HCT116 (cell line): ENCODE measurements at regions not wholly inside any gene's neighbourhood (a gene's known extent, or its start where the extent isn't known, plus 50 kb on each side); places are given as distances from the start of the nearest gene placed in this dataset.

Experiments
- ATAC-seq: fragments of 200-7000 bp; cut with Tn5 transposase; 2 replicates; pipeline ENCODE4 v1.9.1; 2020; ENCODE audit warnings: mild to moderate bottlenecking, moderate library complexity
- BruUV-seq: library from RNA; stranded (reverse); fragments of 400-500 nt; replicated peaks from 2 replicates; lab custom pipeline; 2021; lab: Mats Ljungman, UMichigan
- CTCF ChIA-PET: fragments of 300-600 bp; sonication (Branson Sonifier 250); formaldehyde crosslinking; loops from one replicate; lab custom pipeline; 2021; ENCODE audit warnings: antibody characterized with exemption; lab: Charles Lee
- POLR2A ChIA-PET: fragments of 300-600, 350-600 bp; sonication (Branson Sonifier 250); formaldehyde crosslinking; loops from one replicate; lab custom pipeline; 2021; ENCODE audit warnings: antibody characterized with exemption; lab: Charles Lee
- RAD21 ChIA-PET, 2 experiments: fragments of 300-600 bp; sonication (Branson Sonifier 250); formaldehyde crosslinking; loops; one replicate each; lab custom pipeline; 2023; ENCODE audit warnings: low total read pairs in 2 of 2; ENCODE audit not compliant: uncharacterized antibody in 2 of 2, unreplicated experiment in 2 of 2, low non-redundant PET in 1 of 2; lab: Charles Lee
- DNase-seq: peaks from one replicate; pipeline ENCODE4 v3.0.0-alpha.2; 2010; ENCODE audit warnings: low read depth, low spot score
- H2AFZ ChIP-seq: fragments of 200-600 bp; shearing (Covaris generic), sonication (generic); 2 replicates; pipeline ENCODE4 v1.6.1; 2017; ENCODE audit warnings: low read depth, mixed run types, mixed read lengths, antibody characterized with exemption, low read length; ENCODE audit not compliant: poor library complexity, severe bottlenecking
- H3K27ac ChIP-seq: 2 replicates; pipeline ENCODE4 v1.5.1; 2012; ENCODE audit warnings: low read depth, low read length
- H3K27me3 ChIP-seq: fragments of 200-600 bp; sonication (generic); 2 replicates; pipeline ENCODE4 v1.6.1; 2016; ENCODE audit warnings: mixed run types, low read length, mixed read lengths; ENCODE audit not compliant: insufficient read depth
- H3K36me3 ChIP-seq, 2 experiments: fragments of 200-500 bp in 1 of 2; fragments of 200-600 bp in 1 of 2; sonication (Bioruptor generic) in 1 of 2; sonication (generic) in 1 of 2; 2 replicates each; pipeline versions ENCODE4 v1.5.1 to v1.6.1; 2014 to 2016; ENCODE audit warnings: low read length in 2 of 2, inconsistent platforms in 1 of 2, mixed read lengths in 1 of 2, mixed run types in 1 of 2; ENCODE audit not compliant: insufficient read depth in 2 of 2, control insufficient read depth in 1 of 2
- H3K4me1 ChIP-seq, 2 experiments: fragments of 200-600 bp in 1 of 2; sonication (generic) in 1 of 2; 2 replicates each; pipeline versions ENCODE4 v1.5.1 to v1.6.1; 2012 to 2017; ENCODE audit warnings: low read length in 2 of 2, inconsistent platforms in 1 of 2, mild to moderate bottlenecking in 1 of 2, mixed read lengths in 1 of 2, mixed run types in 1 of 2, moderate library complexity in 1 of 2; ENCODE audit not compliant: insufficient read depth in 2 of 2, control insufficient read depth in 1 of 2
- H3K4me2 ChIP-seq: fragments of 200-600 bp; sonication (generic); 2 replicates; pipeline ENCODE4 v1.6.1; 2017; ENCODE audit warnings: mixed run types, low read length, mixed read lengths
- H3K4me3 ChIP-seq, 2 experiments: fragments of 200-600 bp in 1 of 2; sonication (generic) in 1 of 2; replicated peaks in 1 of 2; 2 replicates each; pipeline ENCODE4 v1.5.1; 2011 to 2016; ENCODE audit warnings: low read length in 2 of 2, control low read depth in 1 of 2, low read depth in 1 of 2, mild to moderate bottlenecking in 1 of 2, mixed read lengths in 1 of 2, mixed run types in 1 of 2
- H3K79me2 ChIP-seq: fragments of 200-600 bp; sonication (generic); 2 replicates; pipeline ENCODE4 v1.6.1; 2017; ENCODE audit warnings: mild to moderate bottlenecking, mixed run types, low read length, moderate library complexity, mixed read lengths; ENCODE audit not compliant: insufficient read depth
- H3K9ac ChIP-seq: fragments of 200-600 bp; sonication (generic); 2 replicates; pipeline ENCODE4 v1.6.1; 2016; ENCODE audit warnings: low read length, mixed read lengths
- H3K9me2 ChIP-seq: fragments of 200-600 bp; sonication (generic), shearing (Covaris generic); 2 replicates; pipeline ENCODE4 v1.6.1; 2017; ENCODE audit warnings: mixed run types, mild to moderate bottlenecking, moderate library complexity; ENCODE audit not compliant: insufficient read depth
- H3K9me3 ChIP-seq, 2 experiments: fragments of 200-500 bp in 1 of 2; fragments of 200-600 bp in 1 of 2; sonication (Bioruptor generic) in 1 of 2; sonication (generic) in 1 of 2; 2 replicates each; pipeline ENCODE4 v1.6.1; 2014 to 2017; ENCODE audit warnings: low read length in 2 of 2, mixed read lengths in 2 of 2, inconsistent platforms in 1 of 2, low read depth in 1 of 2, mild to moderate bottlenecking in 1 of 2, mixed run types in 1 of 2, moderate library complexity in 1 of 2; ENCODE audit not compliant: control insufficient read depth in 1 of 2, insufficient read depth in 1 of 2
- H4K20me1 ChIP-seq: fragments of 200-600 bp; sonication (generic), shearing (Covaris generic); 2 replicates; pipeline ENCODE4 v1.6.1; 2017; ENCODE audit warnings: mixed run types, mild to moderate bottlenecking, moderate library complexity; ENCODE audit not compliant: insufficient read depth
- CEBPB ChIP-seq: IDR thresholded peaks from 2 replicates; pipeline ENCODE4 v1.6.1; 2012; ENCODE audit warnings: low read depth
- EGR1 ChIP-seq: IDR thresholded peaks from 2 replicates; pipeline ENCODE4 v1.6.1; 2012; ENCODE audit warnings: low read depth
- FOSL1 ChIP-seq: IDR thresholded peaks from 2 replicates; pipeline ENCODE4 v1.6.1; 2012; ENCODE audit warnings: low read depth
- RAD21 ChIP-seq: IDR thresholded peaks from 2 replicates; pipeline ENCODE4 v1.6.1; 2012; ENCODE audit warnings: low read depth, mild to moderate bottlenecking
- TCF7L2 ChIP-seq: IDR thresholded peaks from 2 replicates; pipeline ENCODE4 v1.7.0; 2011; ENCODE audit warnings: borderline replicate concordance, inconsistent platforms; ENCODE audit not compliant: insufficient read depth, insufficient read length; ENCODE audit errors: extremely low read depth
- ZFX ChIP-seq: fragments of 450-650 bp; IDR thresholded peaks from 2 replicates; pipeline ENCODE4 v1.6.1; 2017
- ZNF274 ChIP-seq: fragments of 200-500 bp; sonication (Bioruptor generic); IDR thresholded peaks from 2 replicates; pipeline ENCODE4 v1.6.1; 2014; ENCODE audit warnings: mild to moderate bottlenecking, low read depth, low read length, inconsistent platforms
- intact Hi-C: fragments of 100-400 bp; cut with micrococcal nuclease; formaldehyde crosslinking; loops from 2 replicates; pipeline ENCODE4 v1.10.0; 2022
- TF ChIP-seq, protein P1 (sequence below): IDR thresholded peaks from 2 replicates; pipeline ENCODE4 v1.6.1; 2012
- TF ChIP-seq, protein P2 (sequence below): IDR thresholded peaks from 2 replicates; pipeline ENCODE4 v1.6.1; 2011; ENCODE audit warnings: mild to moderate bottlenecking, low read length, moderate library complexity; ENCODE audit not compliant: insufficient replicate concordance; ENCODE audit errors: extremely low read depth

DNA sequence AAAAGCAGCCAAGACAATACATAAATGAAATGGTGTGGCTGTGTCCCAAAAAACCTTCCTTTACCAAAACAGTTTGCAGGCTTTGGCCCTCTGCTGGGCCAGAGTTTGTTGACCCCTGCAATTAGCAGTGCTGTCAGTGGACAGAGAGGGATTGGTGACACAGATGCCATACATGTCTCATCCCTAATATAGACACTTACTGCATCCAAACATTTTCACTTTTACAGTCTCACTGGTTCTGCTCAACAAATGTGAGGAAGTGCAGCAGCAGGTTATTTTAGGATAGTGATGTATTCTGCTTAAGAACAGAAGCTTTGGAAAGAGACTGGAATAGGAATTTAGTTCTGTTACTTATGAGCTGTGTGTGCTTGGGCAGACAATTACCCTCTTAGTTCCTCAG, 462.8 kb upstream of the LRRC7 start:
- Histone ChIP-seq H3K27me3 (no peaks in the 10 kb centered on the region), H3K4me3 (no peak overlapping the region), H3K79me2 (no peaks in the 10 kb centered on the region), H4K20me1 (no peaks in the 10 kb centered on the region), H3K9ac (no peak overlapping the region), H3K4me1 (peaks cover 0 to 7% of the 10 kb centered on the region in 2 experiments; a peak in 2 of 4 replicates)
- TF ChIP-seq, protein P1, sequence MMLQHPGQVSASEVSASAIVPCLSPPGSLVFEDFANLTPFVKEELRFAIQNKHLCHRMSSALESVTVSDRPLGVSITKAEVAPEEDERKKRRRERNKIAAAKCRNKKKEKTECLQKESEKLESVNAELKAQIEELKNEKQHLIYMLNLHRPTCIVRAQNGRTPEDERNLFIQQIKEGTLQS: no peak
- TF ChIP-seq ZFX (no peak), CEBPB (no peak)
- TF ChIP-seq, all 23 proteins: peak for 0
- Histone ChIP-seq H3K27ac (no peak overlapping the region), H3K36me3 (no peaks in the 10 kb centered on the region), H3K9me3 (no peaks in the 10 kb centered on the region), H3K4me2 (no peak overlapping the region), H3K9me2 (no peaks in the 10 kb centered on the region), H2AFZ (no peak overlapping the region)
- DNase-seq (no peak), ATAC-seq (no peak)
- ChIA-PET RAD21 (no interaction called here), POLR2A (no interaction called here), CTCF (no interaction called here)
- intact Hi-C loops: no loop called here
- BruUV-seq: no TSS peak

DNA sequence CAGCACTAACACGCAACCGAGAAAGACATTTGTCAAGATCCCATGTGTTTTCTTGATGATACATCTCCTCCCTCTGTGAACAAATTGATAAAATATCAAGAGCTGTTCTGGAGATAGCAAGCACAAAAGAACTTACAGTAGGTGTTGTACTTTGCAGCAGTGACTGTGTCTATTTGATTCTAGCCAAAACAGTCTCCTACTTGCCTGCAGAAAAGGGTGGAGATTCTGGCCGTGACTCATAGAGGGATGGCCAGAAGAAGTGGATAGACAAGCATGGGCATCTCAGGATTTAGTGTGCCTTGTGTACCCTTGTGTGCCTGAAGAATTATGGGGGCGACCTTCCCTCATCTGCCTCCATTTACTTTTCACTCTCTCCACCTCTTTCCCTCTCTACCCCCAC, 458.4 kb upstream of the LRRC7 start:
- no peak for DNase-seq
- Histone ChIP-seq H3K27ac (no peak overlapping the region), H3K9ac (no peak overlapping the region), H3K9me3 (no peaks in the 10 kb centered on the region), H3K36me3 (no peaks in the 10 kb centered on the region), H3K27me3 (no peaks in the 10 kb centered on the region), H3K9me2 (no peaks in the 10 kb centered on the region), H3K4me2 (peak overlapping the region; percentile 32; the same call in 1 of the 2 replicates), H2AFZ (no peak overlapping the region), H3K4me1 (peaks cover 0 to 11% of the 10 kb centered on the region in 2 experiments; a peak in 2 of 4 replicates), H3K4me3 (no peak overlapping the region), H3K79me2 (no peaks in the 10 kb centered on the region), H4K20me1 (no peaks in the 10 kb centered on the region)
- ATAC-seq: no peak
- no TSS peak for BruUV-seq
- ChIA-PET POLR2A (no interaction called here), RAD21 (no interaction called here), CTCF (no interaction called here)
- intact Hi-C loops: no loop called here
- TF ChIP-seq, protein P1: no peak
- 0 out of 2 replicates have a peak, but pooled peaks have one; percentile 1 for TF ChIP-seq FOSL1
- TF ChIP-seq, protein P2, sequence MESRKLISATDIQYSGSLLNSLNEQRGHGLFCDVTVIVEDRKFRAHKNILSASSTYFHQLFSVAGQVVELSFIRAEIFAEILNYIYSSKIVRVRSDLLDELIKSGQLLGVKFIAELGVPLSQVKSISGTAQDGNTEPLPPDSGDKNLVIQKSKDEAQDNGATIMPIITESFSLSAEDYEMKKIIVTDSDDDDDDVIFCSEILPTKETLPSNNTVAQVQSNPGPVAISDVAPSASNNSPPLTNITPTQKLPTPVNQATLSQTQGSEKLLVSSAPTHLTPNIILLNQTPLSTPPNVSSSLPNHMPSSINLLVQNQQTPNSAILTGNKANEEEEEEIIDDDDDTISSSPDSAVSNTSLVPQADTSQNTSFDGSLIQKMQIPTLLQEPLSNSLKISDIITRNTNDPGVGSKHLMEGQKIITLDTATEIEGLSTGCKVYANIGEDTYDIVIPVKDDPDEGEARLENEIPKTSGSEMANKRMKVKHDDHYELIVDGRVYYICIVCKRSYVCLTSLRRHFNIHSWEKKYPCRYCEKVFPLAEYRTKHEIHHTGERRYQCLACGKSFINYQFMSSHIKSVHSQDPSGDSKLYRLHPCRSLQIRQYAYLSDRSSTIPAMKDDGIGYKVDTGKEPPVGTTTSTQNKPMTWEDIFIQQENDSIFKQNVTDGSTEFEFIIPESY: no peak
- TF ChIP-seq CEBPB: no peak
- no peak for TF ChIP-seq TCF7L2
- TF ChIP-seq RAD21: no peak
- TF ChIP-seq ZNF274: no peak
- TF ChIP-seq EGR1: no peak
